Osteocyte (in vitro differentiated cells): ENCODE measurements at regions not wholly inside any gene's neighbourhood (a gene's known extent, or its start where the extent isn't known, plus 50 kb on each side); places are given as distances from the start of the nearest gene placed in this dataset.
A peak's percentile ranks its signal among the peaks of the same experiment; 100 is the strongest.
"Not testable (repeated sequence)": the region's sequence is repeated elsewhere in the genome, so short reads cannot be mapped to it uniquely, and the experiment has no call there.

Source experiments
- DNase-seq: peaks from one replicate; pipeline ENCODE4 v3.0.0; 2021; ENCODE audit warnings: mixed read lengths; ENCODE audit not compliant: unreplicated experiment; ENCODE audit errors: extremely low spot score
- H3K27ac Mint-ChIP-seq: one replicate; pipeline ENCODE4 v1.8.0; 2021; ENCODE audit warnings: mild to moderate bottlenecking, mixed read lengths; ENCODE audit not compliant: unreplicated experiment
- H3K27me3 Mint-ChIP-seq: one replicate; pipeline ENCODE4 v1.8.0; 2021; ENCODE audit warnings: mixed read lengths; ENCODE audit not compliant: unreplicated experiment
- H3K36me3 Mint-ChIP-seq: one replicate; pipeline ENCODE4 v1.8.0; 2021; ENCODE audit warnings: mixed read lengths; ENCODE audit not compliant: unreplicated experiment
- H3K4me1 Mint-ChIP-seq: one replicate; pipeline ENCODE4 v1.8.0; 2021; ENCODE audit warnings: mixed read lengths; ENCODE audit not compliant: unreplicated experiment
- H3K4me3 Mint-ChIP-seq: one replicate; pipeline ENCODE4 v1.8.0; 2021; ENCODE audit warnings: mild to moderate bottlenecking, moderate library complexity, mixed read lengths; ENCODE audit not compliant: unreplicated experiment
- H3K9me3 Mint-ChIP-seq: one replicate; pipeline ENCODE4 v1.8.0; 2021; ENCODE audit warnings: mixed read lengths; ENCODE audit not compliant: unreplicated experiment
- CTCF ChIP-seq: fragments of 200-600 bp; sonication (generic); IDR thresholded peaks from 2 replicates; pipeline ENCODE4 v1.5.0; 2021; ENCODE audit warnings: antibody characterized with exemption, mild to moderate bottlenecking, moderate library complexity

DNA sequence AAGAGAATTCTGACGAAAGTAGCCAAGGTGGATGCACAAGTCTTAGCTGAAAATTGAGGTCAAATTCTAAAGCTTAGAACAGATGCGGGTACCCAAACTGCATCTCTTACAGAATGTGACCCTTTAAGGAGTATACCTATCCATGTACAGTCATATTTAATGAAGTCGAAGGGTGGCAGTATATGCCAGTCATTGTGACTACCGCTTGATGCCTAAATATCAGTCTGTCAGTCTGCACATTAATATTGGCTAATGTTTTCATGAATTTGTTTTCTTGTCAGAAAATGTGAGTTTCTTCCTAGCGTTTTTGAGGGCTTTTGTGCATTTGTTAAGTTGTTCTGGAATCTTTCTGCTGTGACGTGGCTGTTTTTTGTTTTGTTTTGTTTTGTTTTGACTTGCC, 264.5 kb upstream of the ELAVL2 start:
- no peaks in the 10 kb centered on the region for H3K36me3 Mint-ChIP-seq
- no peaks in the 10 kb centered on the region for H3K4me1 Mint-ChIP-seq
- H3K27ac Mint-ChIP-seq = no peak overlapping the region
- DNase-seq = no peak
- TF ChIP-seq CTCF = peak; percentile 9
- no peaks in the 10 kb centered on the region for H3K27me3 Mint-ChIP-seq
- H3K9me3 Mint-ChIP-seq = peaks cover 37% of the 10 kb centered on the region
- H3K4me3 Mint-ChIP-seq = no peak overlapping the region

DNA sequence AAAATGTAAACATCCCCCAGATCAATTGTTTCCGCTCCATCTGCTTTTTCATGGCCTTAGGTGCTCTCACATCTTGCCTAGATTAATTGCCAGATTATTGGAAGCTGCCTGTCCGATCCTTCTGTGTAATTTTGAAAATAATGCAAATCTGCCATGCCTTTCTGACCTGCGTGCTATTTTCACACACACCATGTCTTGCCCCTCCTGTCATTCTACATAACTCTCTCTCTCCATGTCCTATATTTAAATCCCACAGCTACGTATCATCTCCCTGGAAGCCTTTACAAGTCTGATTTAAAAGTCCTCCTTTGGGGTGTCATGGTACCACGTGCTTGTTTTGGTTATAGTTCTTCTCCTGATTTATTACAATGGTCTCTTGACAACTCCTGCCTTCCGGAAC, 247.6 kb upstream of the ELAVL2 start:
- Mint-ChIP-seq H3K4me3 (no peak overlapping the region), H3K27ac (no peak overlapping the region), H3K36me3 (no peaks in the 10 kb centered on the region), H3K4me1 (no peaks in the 10 kb centered on the region), H3K9me3 (peaks cover 19% of the 10 kb centered on the region), H3K27me3 (no peaks in the 10 kb centered on the region)
- no peak for DNase-seq
- no peak for TF ChIP-seq CTCF

DNA sequence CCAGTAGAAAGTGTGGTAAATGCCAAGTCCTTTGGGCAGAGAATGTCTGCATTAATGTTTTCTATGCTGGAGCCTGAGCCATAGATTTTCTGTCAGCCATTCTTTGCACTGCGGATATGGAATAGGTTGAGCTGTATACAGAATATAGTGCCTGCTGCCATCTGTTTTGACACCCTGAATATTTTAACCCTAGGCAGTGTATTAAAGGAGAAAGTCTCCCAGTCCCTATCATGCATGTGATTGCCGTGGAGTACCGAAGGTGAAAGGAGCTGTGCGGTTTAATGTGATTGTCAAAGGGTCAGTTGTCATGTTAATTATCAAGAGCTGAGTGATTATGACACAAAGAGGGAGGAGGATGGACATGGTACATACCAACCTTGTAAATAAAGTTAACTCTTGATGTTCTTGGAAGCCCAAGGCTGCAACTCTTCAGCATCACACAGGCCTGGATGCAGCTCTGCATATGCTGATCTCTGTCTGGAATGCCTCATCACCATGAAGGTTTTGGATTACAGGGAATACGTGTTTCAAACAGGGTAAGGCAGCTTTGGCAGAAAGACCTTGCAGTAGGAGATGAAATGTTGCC, 247.1 kb upstream of the ELAVL2 start:
- DNase-seq = no peak
- Mint-ChIP-seq H3K4me3 (no peak overlapping the region), H3K4me1 (no peaks in the 10 kb centered on the region), H3K27me3 (no peaks in the 10 kb centered on the region), H3K27ac (no peak overlapping the region), H3K9me3 (peaks cover 14% of the 10 kb centered on the region), H3K36me3 (no peaks in the 10 kb centered on the region)
- TF ChIP-seq CTCF = no peak

DNA sequence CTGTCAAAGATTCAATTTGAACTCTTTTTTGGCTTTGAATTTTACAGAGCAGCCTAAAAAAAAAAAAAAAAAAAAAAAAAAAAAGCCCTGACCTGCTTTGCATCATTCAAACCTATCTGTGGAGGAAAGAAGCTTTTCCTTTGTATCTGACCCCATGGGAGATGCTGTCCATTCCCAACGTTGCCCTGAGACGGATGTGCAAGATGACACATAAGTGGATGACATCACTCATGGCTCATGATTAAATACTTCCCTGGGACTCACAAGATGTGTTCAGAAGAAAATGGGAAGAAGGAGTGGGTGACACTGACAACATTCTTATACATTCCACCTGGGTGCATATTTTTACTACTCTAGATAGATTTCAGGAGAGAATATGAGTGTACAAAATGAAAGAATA, 245.7 kb upstream of the ELAVL2 start:
- TF ChIP-seq CTCF = no peak
- no peaks in the 10 kb centered on the region for H3K36me3 Mint-ChIP-seq
- DNase-seq = no peak
- H3K27ac Mint-ChIP-seq = no peak overlapping the region
- no peaks in the 10 kb centered on the region for H3K4me1 Mint-ChIP-seq
- H3K27me3 Mint-ChIP-seq = no peaks in the 10 kb centered on the region
- H3K9me3 Mint-ChIP-seq = peaks cover 13% of the 10 kb centered on the region
- H3K4me3 Mint-ChIP-seq = no peak overlapping the region

GRCh38 chr9:24071091-24071490, 245.1 kb upstream of the ELAVL2 start:
- TF ChIP-seq CTCF = no peak
- no peaks in the 10 kb centered on the region for H3K4me1 Mint-ChIP-seq
- no peak overlapping the region for H3K27ac Mint-ChIP-seq
- H3K27me3 Mint-ChIP-seq = no peaks in the 10 kb centered on the region
- H3K4me3 Mint-ChIP-seq = no peak overlapping the region
- no peaks in the 10 kb centered on the region for H3K36me3 Mint-ChIP-seq
- peaks cover 13% of the 10 kb centered on the region for H3K9me3 Mint-ChIP-seq
- no peak for DNase-seq

DNA sequence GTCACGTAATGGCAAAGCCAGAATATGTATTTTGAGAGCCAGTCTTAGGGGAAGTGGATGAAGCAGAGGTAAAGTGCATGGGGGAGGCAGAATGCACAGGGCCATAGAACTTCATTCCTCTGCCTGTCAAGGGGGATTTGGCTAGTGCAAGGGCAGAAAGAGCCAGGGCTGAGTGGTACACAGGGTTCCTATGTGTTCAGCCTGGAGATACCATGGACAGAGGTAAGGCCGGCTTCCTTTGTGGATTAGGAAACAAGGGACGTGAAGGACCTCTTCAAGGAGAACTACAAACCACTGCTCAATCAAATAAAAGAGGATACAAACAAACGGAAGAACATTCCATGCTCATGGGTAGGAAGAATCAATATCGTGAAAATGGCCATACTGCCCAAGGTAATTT, 241.1 kb upstream of the ELAVL2 start:
- H3K9me3 Mint-ChIP-seq, H3K36me3 Mint-ChIP-seq, H3K4me3 Mint-ChIP-seq, DNase-seq, H3K4me1 Mint-ChIP-seq, H3K27me3 Mint-ChIP-seq, H3K27ac Mint-ChIP-seq: not testable (repeated sequence)
